RWPE2 (cell line): ENCODE measurements at regions not wholly inside any gene's neighbourhood (a gene's known extent, or its start where the extent isn't known, plus 50 kb on each side); places are given as distances from the start of the nearest gene placed in this dataset.

Experiments used
- ATAC-seq: fragments of 200-7000 bp; cut with Tn5 transposase; 3 replicates; pipeline ENCODE4 v1.9.1; 2021; ENCODE audit warnings: low read depth
- DNase-seq: peaks from one replicate; pipeline ENCODE4 v3.0.0-alpha.2; 2020; ENCODE audit warnings: low spot score
- H3K27ac ChIP-seq: fragments of 450-650 bp; 2 replicates; pipeline ENCODE4 v1.5.1; 2017; ENCODE audit warnings: mild to moderate bottlenecking; ENCODE audit not compliant: poor library complexity, severe bottlenecking
- H3K27me3 ChIP-seq: fragments of 250-450 bp; sonication (Bioruptor Pico); 2 replicates; pipeline ENCODE4 v1.5.1; 2021; ENCODE audit warnings: mild to moderate bottlenecking, moderate library complexity; ENCODE audit not compliant: insufficient read depth, poor library complexity, severe bottlenecking
- H3K36me3 ChIP-seq: fragments of 250-450 bp; sonication (Bioruptor Pico); 2 replicates; pipeline ENCODE4 v1.5.1; 2020; ENCODE audit warnings: low read depth, mild to moderate bottlenecking, moderate library complexity
- H3K4me1 ChIP-seq: fragments of 250-450 bp; sonication (Bioruptor Pico); 2 replicates; pipeline ENCODE4 v1.5.1; 2021; ENCODE audit warnings: mild to moderate bottlenecking, moderate library complexity; ENCODE audit not compliant: insufficient read depth, poor library complexity, severe bottlenecking
- H3K4me3 ChIP-seq: fragments of 250-450 bp; sonication (Bioruptor Pico); 2 replicates; pipeline ENCODE4 v1.5.1; 2021; ENCODE audit warnings: mild to moderate bottlenecking, moderate library complexity; ENCODE audit not compliant: severe bottlenecking
- H3K9me3 ChIP-seq: fragments of 250-450 bp; sonication (Bioruptor Pico); 2 replicates; pipeline ENCODE4 v1.5.1; 2021; ENCODE audit warnings: mild to moderate bottlenecking, moderate library complexity; ENCODE audit not compliant: severe bottlenecking
- TF ChIP-seq, protein P1 (sequence below): fragments of 450-650 bp; IDR thresholded peaks from one replicate; pipeline ENCODE4 v1.5.1; 2017; ENCODE audit warnings: mild to moderate bottlenecking, moderate library complexity; ENCODE audit not compliant: poor library complexity, severe bottlenecking

- DNase-seq (no peak), ATAC-seq (no peak)
- no peaks in the 10 kb centered on the region for H3K4me1 ChIP-seq
- H3K36me3 ChIP-seq, result no peaks in the 10 kb centered on the region
- H3K27me3 ChIP-seq, result peaks cover 5% of the 10 kb centered on the region
- TF ChIP-seq, protein P1, sequence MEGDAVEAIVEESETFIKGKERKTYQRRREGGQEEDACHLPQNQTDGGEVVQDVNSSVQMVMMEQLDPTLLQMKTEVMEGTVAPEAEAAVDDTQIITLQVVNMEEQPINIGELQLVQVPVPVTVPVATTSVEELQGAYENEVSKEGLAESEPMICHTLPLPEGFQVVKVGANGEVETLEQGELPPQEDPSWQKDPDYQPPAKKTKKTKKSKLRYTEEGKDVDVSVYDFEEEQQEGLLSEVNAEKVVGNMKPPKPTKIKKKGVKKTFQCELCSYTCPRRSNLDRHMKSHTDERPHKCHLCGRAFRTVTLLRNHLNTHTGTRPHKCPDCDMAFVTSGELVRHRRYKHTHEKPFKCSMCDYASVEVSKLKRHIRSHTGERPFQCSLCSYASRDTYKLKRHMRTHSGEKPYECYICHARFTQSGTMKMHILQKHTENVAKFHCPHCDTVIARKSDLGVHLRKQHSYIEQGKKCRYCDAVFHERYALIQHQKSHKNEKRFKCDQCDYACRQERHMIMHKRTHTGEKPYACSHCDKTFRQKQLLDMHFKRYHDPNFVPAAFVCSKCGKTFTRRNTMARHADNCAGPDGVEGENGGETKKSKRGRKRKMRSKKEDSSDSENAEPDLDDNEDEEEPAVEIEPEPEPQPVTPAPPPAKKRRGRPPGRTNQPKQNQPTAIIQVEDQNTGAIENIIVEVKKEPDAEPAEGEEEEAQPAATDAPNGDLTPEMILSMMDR, result no peak
- peaks cover 6% of the 10 kb centered on the region for H3K9me3 ChIP-seq
- H3K27ac ChIP-seq, result no peak overlapping the region
- no peak overlapping the region for H3K4me3 ChIP-seq
These were observed 391.8 kb downstream of the BMP4 start for GRCh38 chr14:53564870-53565269.

DNA sequence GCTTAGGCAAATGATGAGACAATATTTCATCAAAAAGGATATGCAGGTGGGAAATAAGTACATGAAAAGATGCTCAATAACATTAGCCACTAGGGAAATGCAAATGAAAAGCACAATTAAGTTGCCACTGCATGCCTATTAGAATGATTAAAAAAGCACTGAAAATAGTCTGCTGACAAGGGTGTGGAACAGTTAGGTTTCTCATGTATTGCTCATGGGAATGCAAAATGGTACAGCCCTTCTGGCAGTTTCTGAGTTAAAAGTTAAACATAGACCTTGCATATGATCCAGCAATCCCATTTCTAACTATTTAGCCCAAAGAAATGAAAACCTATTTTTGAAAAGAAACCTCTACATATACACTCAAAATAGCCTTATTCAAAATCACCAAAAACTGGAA is 393.0 kb downstream of the BMP4 start:
- peaks cover 6% of the 10 kb centered on the region for H3K9me3 ChIP-seq
- no peak overlapping the region for H3K4me3 ChIP-seq
- no peaks in the 10 kb centered on the region for H3K4me1 ChIP-seq
- H3K27ac ChIP-seq, result no peak overlapping the region
- ATAC-seq (no peak), DNase-seq (no peak)
- H3K27me3 ChIP-seq, result peaks cover 5% of the 10 kb centered on the region
- H3K36me3 ChIP-seq, result no peaks in the 10 kb centered on the region
- TF ChIP-seq, protein P1, result no peak

- H3K4me1 ChIP-seq, result peaks cover 4% of the 10 kb centered on the region
- no peak overlapping the region for H3K27ac ChIP-seq
- TF ChIP-seq, protein P1, result no peak
- ATAC-seq (no peak), DNase-seq (no peak)
- H3K9me3 ChIP-seq, result no peaks in the 10 kb centered on the region
- no peak overlapping the region for H3K4me3 ChIP-seq
- no peaks in the 10 kb centered on the region for H3K27me3 ChIP-seq
- H3K36me3 ChIP-seq, result no peaks in the 10 kb centered on the region
These were observed 400.1 kb upstream of the DDHD1 start for GRCh38 chr14:53553221-53553620.

DNA sequence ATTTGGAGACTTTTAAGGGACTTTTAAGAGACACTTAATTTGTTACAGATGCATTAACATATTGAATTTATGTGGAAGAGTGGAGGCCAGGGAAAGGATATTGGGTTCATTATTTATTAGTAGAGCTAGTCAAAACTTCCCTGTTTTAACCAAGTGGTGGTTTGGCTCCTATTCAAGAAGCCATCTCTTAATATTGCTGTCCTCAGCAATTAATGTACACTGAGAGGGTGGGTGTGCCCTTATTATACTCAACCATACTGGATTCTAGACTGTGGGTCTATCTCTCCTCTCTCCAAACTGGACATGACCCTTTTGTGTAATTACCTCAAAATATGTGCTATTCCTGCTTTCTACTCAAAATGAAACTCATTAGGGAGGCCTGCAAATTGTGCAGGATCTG is 398.7 kb upstream of the DDHD1 start:
- ATAC-seq, result no peak
- Histone ChIP-seq H3K4me1 (peaks cover 4% of the 10 kb centered on the region), H3K27ac (no peak overlapping the region), H3K9me3 (no peaks in the 10 kb centered on the region), H3K27me3 (no peaks in the 10 kb centered on the region), H3K4me3 (no peak overlapping the region), H3K36me3 (no peaks in the 10 kb centered on the region)
- TF ChIP-seq, protein P1, result no peak
- no peak for DNase-seq

GRCh38 chr14:53550776-53551175 is 397.7 kb upstream of the DDHD1 start:
- no peaks in the 10 kb centered on the region for H3K36me3 ChIP-seq
- ATAC-seq, result no peak
- DNase-seq, result no peak
- no peak overlapping the region for H3K27ac ChIP-seq
- H3K4me1 ChIP-seq, result peaks cover 4% of the 10 kb centered on the region
- H3K4me3 ChIP-seq, result no peak overlapping the region
- TF ChIP-seq, protein P1, result no peak
- no peaks in the 10 kb centered on the region for H3K9me3 ChIP-seq
- no peaks in the 10 kb centered on the region for H3K27me3 ChIP-seq
